H1 (cell line): ENCODE measurements at regions not wholly inside any gene's neighbourhood (a gene's known extent, or its start where the extent isn't known, plus 50 kb on each side); places are given as distances from the start of the nearest gene placed in this dataset.

Experiments used
- NRF1 ChIP-seq: IDR thresholded peaks from 2 replicates; pipeline ENCODE4 v1.6.1; 2011; ENCODE audit warnings: mild to moderate bottlenecking, low read depth, low read length, improper control_type of control experiment

- no peak for TF ChIP-seq NRF1
Observed at GRCh38 chr5:164593982-164594381, 1088.6 kb downstream of the MAT2B start (continued).
